ENCODE measurements at regions not wholly inside any gene's neighbourhood (a gene's known extent, or its start where the extent isn't known, plus 50 kb on each side); places are given as distances from the start of the nearest gene placed in this dataset.

GRCh38 chr9:90948156-90948555 is 146.5 kb downstream of the SYK start:
- ATAC-seq (replicated peaks in 1 of 4) (no peak), DNase-seq (no peak)
- CTCF ChIA-PET: no interaction called here
- Histone ChIP-seq H3K4me1 (ENCODE audit: control insufficient read depth in 1 of 2, extremely low read depth in 1 of 2, insufficient read depth in 2 of 2, low read length in 2 of 2) (no peaks in the 10 kb centered on the region), H3K4me3 (ENCODE audit: control insufficient read depth in 1 of 2, extremely low read depth in 1 of 2, low read length in 1 of 2) (no peak overlapping the region), H3K36me3 (ENCODE audit: control insufficient read depth in 2 of 2, extremely low read depth in 1 of 2, insufficient read depth in 1 of 2, low read length in 1 of 2) (no peaks in the 10 kb centered on the region), H3K27ac (ENCODE audit: low read length) (no peak overlapping the region), H3K27me3 (replicated peaks in 1 of 2; ENCODE audit: control insufficient read depth in 2 of 2, extremely low read depth in 1 of 2, insufficient read depth in 2 of 2, low read length in 1 of 2) (peaks cover 0 to 14% of the 10 kb centered on the region in 2 experiments), H3K9me3 (no peaks in the 10 kb centered on the region)
- Mint-ChIP-seq H3K9me3 (no peaks in the 10 kb centered on the region), H3K4me1 (no peaks in the 10 kb centered on the region), H3K27me3 (peaks cover 15 to 32% of the 10 kb centered on the region in 2 donors), H3K27ac (no peak overlapping the region), H3K36me3 (no peaks in the 10 kb centered on the region), H3K4me3 (no peak overlapping the region)
- 87% methylated on average over 3 of the region's 6 CpGs for WGBS (ENCODE audit: insufficient coverage)
- POLR2A ChIA-PET: no interaction called here

GRCh38 chr9:90950600-90950999 is 149.0 kb downstream of the SYK start:
- Mint-ChIP-seq H3K36me3 (no peaks in the 10 kb centered on the region), H3K4me1 (no peaks in the 10 kb centered on the region), H3K9me3 (no peaks in the 10 kb centered on the region), H3K27me3 (peaks cover 19 to 30% of the 10 kb centered on the region in 2 donors), H3K4me3 (no peak overlapping the region), H3K27ac (no peak overlapping the region)
- no CpG with 5 or more reads among the region's 3 CpGs for WGBS (ENCODE audit: insufficient coverage)
- Histone ChIP-seq H3K4me1 (ENCODE audit: control insufficient read depth in 1 of 2, extremely low read depth in 1 of 2, insufficient read depth in 2 of 2, low read length in 2 of 2) (no peaks in the 10 kb centered on the region), H3K36me3 (ENCODE audit: control insufficient read depth in 2 of 2, extremely low read depth in 1 of 2, insufficient read depth in 1 of 2, low read length in 1 of 2) (no peaks in the 10 kb centered on the region), H3K27me3 (replicated peaks in 1 of 2; ENCODE audit: control insufficient read depth in 2 of 2, extremely low read depth in 1 of 2, insufficient read depth in 2 of 2, low read length in 1 of 2) (peaks cover 0 to 7% of the 10 kb centered on the region in 2 experiments), H3K4me3 (ENCODE audit: control insufficient read depth in 1 of 2, extremely low read depth in 1 of 2, low read length in 1 of 2) (no peak overlapping the region), H3K9me3 (no peaks in the 10 kb centered on the region), H3K27ac (ENCODE audit: low read length) (no peak overlapping the region)
- POLR2A ChIA-PET: no interaction called here
- CTCF ChIA-PET: no interaction called here
- ATAC-seq (replicated peaks in 1 of 4) (no peak), DNase-seq (no peak)

GRCh38 chr9:90953200-90953599 is 151.6 kb downstream of the SYK start:
- Mint-ChIP-seq H3K9me3 (no peaks in the 10 kb centered on the region), H3K27ac (no peak overlapping the region), H3K36me3 (no peaks in the 10 kb centered on the region), H3K27me3 (peaks cover 18 to 22% of the 10 kb centered on the region in 2 donors), H3K4me3 (no peak overlapping the region), H3K4me1 (no peaks in the 10 kb centered on the region)
- H3K27me3 ChIP-seq (replicated peaks in 1 of 2; ENCODE audit: control insufficient read depth in 2 of 2, extremely low read depth in 1 of 2, insufficient read depth in 2 of 2, low read length in 1 of 2): peaks cover 0 to 11% of the 10 kb centered on the region in 2 experiments
- ATAC-seq (replicated peaks in 1 of 4): no peak
- H3K36me3 ChIP-seq (ENCODE audit: control insufficient read depth in 2 of 2, extremely low read depth in 1 of 2, insufficient read depth in 1 of 2, low read length in 1 of 2): no peaks in the 10 kb centered on the region
- ChIA-PET POLR2A (no interaction called here), CTCF (no interaction called here)
- H3K27ac ChIP-seq (ENCODE audit: low read length): no peak overlapping the region
- H3K9me3 ChIP-seq: no peaks in the 10 kb centered on the region
- H3K4me1 ChIP-seq (ENCODE audit: control insufficient read depth in 1 of 2, extremely low read depth in 1 of 2, insufficient read depth in 2 of 2, low read length in 2 of 2): no peaks in the 10 kb centered on the region
- no peak overlapping the region for H3K4me3 ChIP-seq (ENCODE audit: control insufficient read depth in 1 of 2, extremely low read depth in 1 of 2, low read length in 1 of 2)
- WGBS (ENCODE audit: insufficient coverage): no CpG with 5 or more reads among the region's 3 CpGs
- no peak for DNase-seq

GRCh38 chr9:90953805-90954204 is 152.2 kb downstream of the SYK start:
- Histone ChIP-seq H3K27ac (ENCODE audit: low read length) (no peak overlapping the region), H3K4me3 (ENCODE audit: control insufficient read depth in 1 of 2, extremely low read depth in 1 of 2, low read length in 1 of 2) (no peak overlapping the region), H3K27me3 (replicated peaks in 1 of 2; ENCODE audit: control insufficient read depth in 2 of 2, extremely low read depth in 1 of 2, insufficient read depth in 2 of 2, low read length in 1 of 2) (peaks cover 0 to 11% of the 10 kb centered on the region in 2 experiments), H3K9me3 (no peaks in the 10 kb centered on the region), H3K36me3 (ENCODE audit: control insufficient read depth in 2 of 2, extremely low read depth in 1 of 2, insufficient read depth in 1 of 2, low read length in 1 of 2) (no peaks in the 10 kb centered on the region), H3K4me1 (ENCODE audit: control insufficient read depth in 1 of 2, extremely low read depth in 1 of 2, insufficient read depth in 2 of 2, low read length in 2 of 2) (no peaks in the 10 kb centered on the region)
- 47% methylated on average over 3 of the region's 3 CpGs for WGBS (ENCODE audit: insufficient coverage)
- Mint-ChIP-seq H3K4me1 (no peaks in the 10 kb centered on the region), H3K36me3 (no peaks in the 10 kb centered on the region), H3K4me3 (no peak overlapping the region), H3K27me3 (peaks cover 16 to 22% of the 10 kb centered on the region in 2 donors), H3K27ac (no peak overlapping the region), H3K9me3 (no peaks in the 10 kb centered on the region)
- DNase-seq (no peak), ATAC-seq (replicated peaks in 1 of 4) (no peak)
- ChIA-PET POLR2A (no interaction called here), CTCF (no interaction called here)

GRCh38 chr9:90956026-90956810 is 154.6 kb downstream of the SYK start:
- no peak for ATAC-seq (replicated peaks in 1 of 4)

GRCh38 chr9:90958328-90958727 is 156.7 kb downstream of the SYK start:
- peaks cover 0 to 5% (median 0%) of the 10 kb centered on the region in 3 donors for H3K4me1 Mint-ChIP-seq
- H3K27ac ChIP-seq (ENCODE audit: low read length): no peak overlapping the region
- H3K27me3 Mint-ChIP-seq: peaks cover 17 to 34% of the 10 kb centered on the region in 2 donors
- ChIA-PET CTCF (no interaction called here), POLR2A (no interaction called here)
- H3K4me3 ChIP-seq (ENCODE audit: control insufficient read depth in 1 of 2, extremely low read depth in 1 of 2, low read length in 1 of 2): no peak overlapping the region
- H3K36me3 ChIP-seq (ENCODE audit: control insufficient read depth in 2 of 2, extremely low read depth in 1 of 2, insufficient read depth in 1 of 2, low read length in 1 of 2): no peaks in the 10 kb centered on the region
- H3K4me3 Mint-ChIP-seq: no peak overlapping the region
- H3K9me3 ChIP-seq: no peaks in the 10 kb centered on the region
- DNase-seq (no peak), ATAC-seq (replicated peaks in 1 of 4) (no peak)
- H3K27me3 ChIP-seq (replicated peaks in 1 of 2; ENCODE audit: control insufficient read depth in 2 of 2, extremely low read depth in 1 of 2, insufficient read depth in 2 of 2, low read length in 1 of 2): peaks cover 0 to 13% of the 10 kb centered on the region in 2 experiments
- no CpG with 5 or more reads among the region's 2 CpGs for WGBS (ENCODE audit: insufficient coverage)
- H3K27ac Mint-ChIP-seq: no peak overlapping the region
- no peaks in the 10 kb centered on the region for H3K4me1 ChIP-seq (ENCODE audit: control insufficient read depth in 1 of 2, extremely low read depth in 1 of 2, insufficient read depth in 2 of 2, low read length in 2 of 2)
- H3K36me3 Mint-ChIP-seq: no peaks in the 10 kb centered on the region
- H3K9me3 Mint-ChIP-seq: peaks cover 0 to 2% (median 0%) of the 10 kb centered on the region in 3 donors

More at GRCh38 chr9:90956026-90956810, 154.6 kb downstream of the SYK start:
- no peaks in the 10 kb centered on the region for H3K4me1 Mint-ChIP-seq
- H3K9me3 Mint-ChIP-seq: no peaks in the 10 kb centered on the region
- DNase-seq: no peak
- H3K27ac ChIP-seq (ENCODE audit: low read length): no peak overlapping the region
- no peak overlapping the region for H3K4me3 ChIP-seq (ENCODE audit: control insufficient read depth in 1 of 2, extremely low read depth in 1 of 2, low read length in 1 of 2)
- peaks cover 16 to 18% of the 10 kb centered on the region in 2 donors for H3K27me3 Mint-ChIP-seq
- 84% methylated on average over 6 of the region's 9 CpGs for WGBS (ENCODE audit: insufficient coverage)
- no peak overlapping the region for H3K27ac Mint-ChIP-seq
- H3K36me3 ChIP-seq (ENCODE audit: control insufficient read depth in 2 of 2, extremely low read depth in 1 of 2, insufficient read depth in 1 of 2, low read length in 1 of 2): no peaks in the 10 kb centered on the region
- H3K27me3 ChIP-seq (replicated peaks in 1 of 2; ENCODE audit: control insufficient read depth in 2 of 2, extremely low read depth in 1 of 2, insufficient read depth in 2 of 2, low read length in 1 of 2): peaks cover 0 to 13% of the 10 kb centered on the region in 2 experiments
- CTCF ChIA-PET: no interaction called here
- POLR2A ChIA-PET: no interaction called here
- H3K4me3 Mint-ChIP-seq: no peak overlapping the region
- H3K9me3 ChIP-seq: no peaks in the 10 kb centered on the region
- H3K4me1 ChIP-seq (ENCODE audit: control insufficient read depth in 1 of 2, extremely low read depth in 1 of 2, insufficient read depth in 2 of 2, low read length in 2 of 2): no peaks in the 10 kb centered on the region
- no peaks in the 10 kb centered on the region for H3K36me3 Mint-ChIP-seq
